ENCODE measurements at regions not wholly inside any gene's neighbourhood (a gene's known extent, or its start where the extent isn't known, plus 50 kb on each side); places are given as distances from the start of the nearest gene placed in this dataset.

- in situ Hi-C loops (cut with MboI), result no loop called here
- WGBS (ENCODE audit: insufficient coverage, insufficient replicate concordance, low lambda C conversion rate, missing lambda C conversion rate), result 0% methylated on average over 1 of the region's 1 CpG
- ChIA-PET CTCF (no interaction called here), SMC1A (ENCODE audit: uncharacterized antibody, unreplicated experiment) (no interaction called here), RAD21 (ENCODE audit: unreplicated experiment) (no interaction called here), POLR2A (no interaction called here)
- Histone ChIP-seq H3K4me3 (no peak overlapping the region), H3K9me3 (replicated peaks; ENCODE audit: control insufficient read depth, insufficient read depth, low read length) (no peaks in the 10 kb centered on the region), H3K27ac (ENCODE audit: control insufficient read depth, insufficient read depth) (no peak overlapping the region), H3K4me1 (ENCODE audit: control insufficient read depth, insufficient read depth, low read length) (no peaks in the 10 kb centered on the region), H3K9ac (ENCODE audit: control insufficient read depth, insufficient read depth, low read length) (no peak overlapping the region), H3K27me3 (replicated peaks in 1 of 2; ENCODE audit: control insufficient read depth in 2 of 2, insufficient read depth in 2 of 2, low read length in 1 of 2) (no peaks in the 10 kb centered on the region), H3K79me2 (ENCODE audit: control insufficient read depth, insufficient read depth, low read length) (no peaks in the 10 kb centered on the region), H4K20me1 (ENCODE audit: control insufficient read depth, insufficient read depth) (no peaks in the 10 kb centered on the region), H3K36me3 (ENCODE audit: control insufficient read depth in 2 of 2, insufficient read depth in 2 of 2, low read length in 1 of 2) (no peaks in the 10 kb centered on the region), H3K4me2 (ENCODE audit: control insufficient read depth, insufficient read depth) (no peak overlapping the region), H2AFZ (ENCODE audit: control insufficient read depth, low read depth, low read length) (no peak overlapping the region)
- DNase-seq (ENCODE audit: low read depth, low spot score) (no peak), ATAC-seq (no peak), FAIRE-seq (no peak)
- TF ChIP-seq ZNF384 (IDR thresholded peaks at IDR 0.05; ENCODE audit: borderline replicate concordance, low read depth, low read length) (no peak), ELK1 (IDR thresholded peaks at IDR 0.05; ENCODE audit: low read depth, low read length) (no peak), SMARCA5 (IDR thresholded peaks at IDR 0.05) (no peak), GABPA (IDR thresholded peaks at IDR 0.05; ENCODE audit: low read depth) (no peak), BHLHE40 (IDR thresholded peaks at IDR 0.05; ENCODE audit: borderline replicate concordance in 1 of 2, low read depth in 2 of 2, low read length in 1 of 2) (no peak), TCF7 (IDR thresholded peaks at IDR 0.05; ENCODE audit: borderline replicate concordance) (no peak), JUND (IDR thresholded peaks at IDR 0.05; ENCODE audit: low read depth, low read length) (no peak), YBX1 (IDR thresholded peaks at IDR 0.05) (no peak), LARP7 (IDR thresholded peaks at IDR 0.05) (no peak), PAX5 (IDR thresholded peaks at IDR 0.05; ENCODE audit: borderline replicate concordance, low read depth, low read length) (no peak), POU2F2 (IDR thresholded peaks at IDR 0.05; ENCODE audit: borderline replicate concordance, low read depth, low read length) (no peak)
- intact Hi-C loops (cut with micrococcal nuclease; ENCODE audit: unreplicated experiment), result no loop called here
- no TSS peak for BruUV-seq (replicated peaks)
Measured at GRCh38 chr3:104180906-104181305, 1185.8 kb upstream of the ALCAM start.
